OCI-LY1 (cell line): ENCODE measurements at regions not wholly inside any gene's neighbourhood (a gene's known extent, or its start where the extent isn't known, plus 50 kb on each side); places are given as distances from the start of the nearest gene placed in this dataset.

Experiments used
- CTCF ChIP-seq: fragments of 200-600 bp; sonication (generic), shearing (Covaris generic); IDR thresholded peaks from 2 replicates; pipeline ENCODE4 v1.5.1; 2017; ENCODE audit warnings: mild to moderate bottlenecking, antibody characterized with exemption, low read length, moderate library complexity, mixed read lengths
- EZH2 ChIP-seq: fragments of 200-600 bp; sonication (generic), shearing (Covaris generic); IDR thresholded peaks from 2 replicates; pipeline ENCODE4 v1.8.0; 2017; ENCODE audit warnings: borderline replicate concordance, mixed run types, mild to moderate bottlenecking, antibody characterized with exemption, low read length, moderate library complexity, mixed read lengths

GRCh38 chr6:120290964-120291363 is 941.4 kb upstream of the MAN1A1 start:
- TF ChIP-seq CTCF (no peak), EZH2 (no peak)
